NCI-H510A (cell line): ENCODE measurements at regions not wholly inside any gene's neighbourhood (a gene's known extent, or its start where the extent isn't known, plus 50 kb on each side); places are given as distances from the start of the nearest gene placed in this dataset.
"Not testable (repeated sequence)": the region's sequence is repeated elsewhere in the genome, so short reads cannot be mapped to it uniquely, and the experiment has no call there.

Experiments used
- DNase-seq: peaks from one replicate; lab custom pipeline; 2025; lab: John Stamatoyannopoulos, UW

- not testable (repeated sequence) for DNase-seq
Measured at GRCh38 chr15:22519213-22519612, 60.5 kb downstream of the GOLGA6L22 start.

GRCh38 chr15:22526537-22526936 lies 67.8 kb downstream of the GOLGA6L22 start:
- DNase-seq, result not testable (repeated sequence)

GRCh38 chr15:22527016-22527415 lies 68.3 kb downstream of the GOLGA6L22 start:
- not testable (repeated sequence) for DNase-seq

- DNase-seq, result not testable (repeated sequence)
Measured at GRCh38 chr15:22529200-22529599, 70.5 kb downstream of the GOLGA6L22 start.

GRCh38 chr15:22559701-22560100 lies 101.0 kb downstream of the GOLGA6L22 start:
- not testable (repeated sequence) for DNase-seq

- DNase-seq, result not testable (repeated sequence)
Measured at GRCh38 chr15:22561716-22562115, 103.0 kb downstream of the GOLGA6L22 start.

GRCh38 chr15:22566510-22566909 lies 107.8 kb downstream of the GOLGA6L22 start:
- DNase-seq, result not testable (repeated sequence)

GRCh38 chr15:22569486-22569885 lies 110.8 kb downstream of the GOLGA6L22 start:
- not testable (repeated sequence) for DNase-seq

- DNase-seq, result not testable (repeated sequence)
Measured at GRCh38 chr15:22572152-22572735, 113.5 kb downstream of the GOLGA6L22 start.

GRCh38 chr15:22572792-22573191 lies 114.1 kb downstream of the GOLGA6L22 start:
- DNase-seq, result not testable (repeated sequence)

GRCh38 chr15:22577828-22578227 lies 119.1 kb downstream of the GOLGA6L22 start:
- DNase-seq, result not testable (repeated sequence)

- not testable (repeated sequence) for DNase-seq
Measured at GRCh38 chr15:22579213-22579612, 120.5 kb downstream of the GOLGA6L22 start.

- not testable (repeated sequence) for DNase-seq
Measured at GRCh38 chr15:22587391-22587790, 128.7 kb downstream of the GOLGA6L22 start.

GRCh38 chr15:22598552-22598951 lies 139.8 kb downstream of the GOLGA6L22 start:
- not testable (repeated sequence) for DNase-seq

GRCh38 chr15:22599526-22600320 lies 141.0 kb downstream of the GOLGA6L22 start:
- DNase-seq, result not testable (repeated sequence)

- DNase-seq, result not testable (repeated sequence)
Measured at GRCh38 chr15:22616976-22617375, 158.3 kb downstream of the GOLGA6L22 start.

- not testable (repeated sequence) for DNase-seq
Measured at GRCh38 chr15:22631789-22632188, 154.7 kb upstream of the NIPA1 start.

GRCh38 chr15:22639983-22640382 lies 146.5 kb upstream of the NIPA1 start:
- not testable (repeated sequence) for DNase-seq

- DNase-seq, result not testable (repeated sequence)
Measured at GRCh38 chr15:22649458-22649857, 137.0 kb upstream of the NIPA1 start.

GRCh38 chr15:22651179-22651578 lies 135.3 kb upstream of the NIPA1 start:
- DNase-seq, result not testable (repeated sequence)

GRCh38 chr15:22664294-22665058 lies 122.0 kb upstream of the NIPA1 start:
- DNase-seq, result peak; percentile 11

GRCh38 chr15:22665059-22665702 lies 121.3 kb upstream of the NIPA1 start:
- not testable (repeated sequence) for DNase-seq
